Esophagus muscularis mucosa (tissue), 4 donors: ENCODE measurements at regions not wholly inside any gene's neighbourhood (a gene's known extent, or its start where the extent isn't known, plus 50 kb on each side); places are given as distances from the start of the nearest gene placed in this dataset.

Experiments
- DNase-seq: peaks from one replicate; pipeline ENCODE4 v3.0.0-alpha.2; 2017; ENCODE audit errors: extremely low spot score
- H3K27ac ChIP-seq, 4 donors: fragments of 200-600 bp; sonication (generic); replicated peaks in 1 of 4; 1 replicate in 3 of 4; 2 replicates in 1 of 4; pipeline ENCODE4 v1.5.1; 2016 to 2019; ENCODE audit warnings: mild to moderate bottlenecking in 1 of 4
- H3K27me3 ChIP-seq, 4 donors: fragments of 200-600 bp; sonication (generic); one replicate each; pipeline versions ENCODE4 v1.5.1 to v1.6.0; 2016 to 2019
- H3K36me3 ChIP-seq, 4 donors: fragments of 200-600 bp; sonication (generic); one replicate each; pipeline ENCODE4 v1.5.1; 2016 to 2019
- H3K4me1 ChIP-seq, 4 donors: fragments of 200-600 bp; sonication (generic); one replicate each; pipeline ENCODE4 v1.5.1; 2016 to 2019
- H3K4me3 ChIP-seq, 4 donors: fragments of 200-600 bp; sonication (generic); 1 replicate in 2 of 4; 2 replicates in 2 of 4; pipeline ENCODE4 v1.5.1; 2016 to 2019; ENCODE audit warnings: mild to moderate bottlenecking in 4 of 4, moderate library complexity in 1 of 4
- H3K9me3 ChIP-seq, 4 donors: fragments of 200-600 bp; sonication (generic); 1 replicate in 3 of 4; 2 replicates in 1 of 4; pipeline ENCODE4 v1.5.1; 2016 to 2019
- EP300 ChIP-seq: sonication (generic); formaldehyde crosslinking; IDR thresholded peaks from one replicate; pipeline ENCODE4 v1.6.1; 2017; ENCODE audit warnings: antibody characterized with exemption
- POLR2A ChIP-seq: fragments of 450-650 bp; IDR thresholded peaks from one replicate; pipeline ENCODE4 v1.6.1; 2017; ENCODE audit warnings: antibody characterized with exemption, moderate library complexity, mild to moderate bottlenecking, low read depth
- POLR2AphosphoS5 ChIP-seq, 2 donors: sonication (generic); formaldehyde crosslinking; IDR thresholded peaks; one replicate each; pipeline ENCODE4 v1.6.1; 2017; ENCODE audit warnings: antibody characterized with exemption in 2 of 2
- WGBS: methylation state at CpG from one replicate; pipeline ENCODE4 v1.1.5; 2018; 5-methylcytosine and 5-hydroxymethylcytosine counted together
- intact Hi-C: fragments of 100-400 bp; cut with DNase I; formaldehyde crosslinking; loops from one replicate; pipeline ENCODE4 v1.15.1; 2023
- TF ChIP-seq, protein P1 (sequence below), 3 experiments: fragments of 200-600 bp in 2 of 3; fragments of 450-650 bp in 1 of 3; sonication (generic) in 2 of 3; IDR thresholded peaks; one replicate each; pipeline ENCODE4 v1.5.1; 2017 to 2019; ENCODE audit warnings: antibody characterized with exemption in 3 of 3, mild to moderate bottlenecking in 2 of 3, moderate library complexity in 1 of 3

DNA sequence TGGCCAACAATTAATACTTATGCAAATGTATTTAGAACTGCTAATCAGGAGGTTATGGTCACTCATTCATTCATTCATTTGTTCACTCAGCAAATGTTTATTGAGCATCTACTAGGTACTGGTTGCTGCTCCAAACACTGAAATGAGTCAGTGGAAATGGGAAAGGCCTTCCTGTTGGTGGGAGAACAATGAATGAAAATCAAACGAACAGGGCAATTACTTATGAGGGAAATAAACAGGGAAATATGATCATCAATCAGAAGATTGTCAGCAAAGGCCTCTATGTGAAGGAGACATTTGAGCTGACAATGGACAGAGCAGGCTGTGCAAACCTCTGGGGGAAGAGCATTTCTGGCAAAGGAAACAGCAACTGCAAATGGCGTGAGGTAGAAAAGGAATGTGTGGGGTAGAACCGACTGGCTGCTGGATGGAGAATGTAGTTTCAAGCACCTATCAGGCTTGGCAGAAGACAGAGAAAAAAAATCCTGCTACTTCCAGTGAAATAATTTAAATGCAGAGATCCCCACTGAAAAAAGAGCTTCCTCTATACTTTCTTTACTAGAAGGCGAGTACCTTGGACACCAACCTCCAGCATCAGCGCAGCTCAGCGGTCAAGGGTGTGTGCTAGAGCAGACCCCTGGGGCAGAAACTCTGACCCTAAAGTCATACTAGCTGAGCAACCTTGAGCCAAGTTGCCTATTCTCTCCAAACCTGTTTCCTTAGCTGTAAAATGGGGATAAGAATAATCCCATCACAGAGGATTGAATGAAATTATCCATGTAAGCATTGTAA is 108.8 kb upstream of the EEPD1 start:
- peaks cover 30 to 45% (median 42%) of the 10 kb centered on the region in 4 donors for H3K4me1 ChIP-seq

GRCh38 chr7:36045326-36045725 is 107.7 kb upstream of the EEPD1 start:
- DNase-seq: no peak
- Histone ChIP-seq H3K27me3 (no peaks in the 10 kb centered on the region), H3K4me3 (no peak overlapping the region), H3K27ac (peak overlapping the region; percentile 11 to 35 (median 27)), H3K36me3 (no peaks in the 10 kb centered on the region), H3K4me1 (peaks cover 31 to 45% (median 42%) of the 10 kb centered on the region in 4 donors), H3K9me3 (no peaks in the 10 kb centered on the region)
- no peak for TF ChIP-seq EP300
- TF ChIP-seq POLR2AphosphoS5 (IDR thresholded peaks at IDR 0.05): peak; percentile 28 to 46
- intact Hi-C loops: no loop called here
- 68% methylated on average over 2 of the region's 2 CpGs for WGBS

More for the DNA sequence above, 108.8 kb upstream of the EEPD1 start:
- no peaks in the 10 kb centered on the region for H3K36me3 ChIP-seq
- H3K27me3 ChIP-seq: no peaks in the 10 kb centered on the region
- WGBS: 78% methylated on average over 6 of the region's 6 CpGs
- DNase-seq: no peak
- intact Hi-C loops: no loop called here
- no peak overlapping the region for H3K4me3 ChIP-seq
- no peaks in the 10 kb centered on the region for H3K9me3 ChIP-seq
- H3K27ac ChIP-seq: peak overlapping the region in 2 of 4 donors; percentile 11 to 35
- TF ChIP-seq POLR2AphosphoS5 (IDR thresholded peaks at IDR 0.05): no peak
- TF ChIP-seq, protein P1, sequence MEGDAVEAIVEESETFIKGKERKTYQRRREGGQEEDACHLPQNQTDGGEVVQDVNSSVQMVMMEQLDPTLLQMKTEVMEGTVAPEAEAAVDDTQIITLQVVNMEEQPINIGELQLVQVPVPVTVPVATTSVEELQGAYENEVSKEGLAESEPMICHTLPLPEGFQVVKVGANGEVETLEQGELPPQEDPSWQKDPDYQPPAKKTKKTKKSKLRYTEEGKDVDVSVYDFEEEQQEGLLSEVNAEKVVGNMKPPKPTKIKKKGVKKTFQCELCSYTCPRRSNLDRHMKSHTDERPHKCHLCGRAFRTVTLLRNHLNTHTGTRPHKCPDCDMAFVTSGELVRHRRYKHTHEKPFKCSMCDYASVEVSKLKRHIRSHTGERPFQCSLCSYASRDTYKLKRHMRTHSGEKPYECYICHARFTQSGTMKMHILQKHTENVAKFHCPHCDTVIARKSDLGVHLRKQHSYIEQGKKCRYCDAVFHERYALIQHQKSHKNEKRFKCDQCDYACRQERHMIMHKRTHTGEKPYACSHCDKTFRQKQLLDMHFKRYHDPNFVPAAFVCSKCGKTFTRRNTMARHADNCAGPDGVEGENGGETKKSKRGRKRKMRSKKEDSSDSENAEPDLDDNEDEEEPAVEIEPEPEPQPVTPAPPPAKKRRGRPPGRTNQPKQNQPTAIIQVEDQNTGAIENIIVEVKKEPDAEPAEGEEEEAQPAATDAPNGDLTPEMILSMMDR (IDR thresholded peaks at IDR 0.05): no peak
- TF ChIP-seq POLR2A: no peak
- TF ChIP-seq EP300: no peak

- peaks cover 31 to 45% (median 42%) of the 10 kb centered on the region in 4 donors for H3K4me1 ChIP-seq
- H3K9me3 ChIP-seq: no peaks in the 10 kb centered on the region
- TF ChIP-seq POLR2AphosphoS5 (IDR thresholded peaks at IDR 0.05) (no peak), POLR2A (no peak), EP300 (no peak)
- TF ChIP-seq, protein P1 (IDR thresholded peaks at IDR 0.05): no peak
- intact Hi-C loops: no loop called here
- H3K27ac ChIP-seq: peak overlapping the region; percentile 25 to 38 (median 32)
- no peaks in the 10 kb centered on the region for H3K36me3 ChIP-seq
- no peaks in the 10 kb centered on the region for H3K27me3 ChIP-seq
- WGBS: 79% methylated on average over 3 of the region's 3 CpGs
- DNase-seq: no peak
- H3K4me3 ChIP-seq: no peak overlapping the region
Observed at GRCh38 chr7:36045830-36046341, 107.2 kb upstream of the EEPD1 start.

DNA sequence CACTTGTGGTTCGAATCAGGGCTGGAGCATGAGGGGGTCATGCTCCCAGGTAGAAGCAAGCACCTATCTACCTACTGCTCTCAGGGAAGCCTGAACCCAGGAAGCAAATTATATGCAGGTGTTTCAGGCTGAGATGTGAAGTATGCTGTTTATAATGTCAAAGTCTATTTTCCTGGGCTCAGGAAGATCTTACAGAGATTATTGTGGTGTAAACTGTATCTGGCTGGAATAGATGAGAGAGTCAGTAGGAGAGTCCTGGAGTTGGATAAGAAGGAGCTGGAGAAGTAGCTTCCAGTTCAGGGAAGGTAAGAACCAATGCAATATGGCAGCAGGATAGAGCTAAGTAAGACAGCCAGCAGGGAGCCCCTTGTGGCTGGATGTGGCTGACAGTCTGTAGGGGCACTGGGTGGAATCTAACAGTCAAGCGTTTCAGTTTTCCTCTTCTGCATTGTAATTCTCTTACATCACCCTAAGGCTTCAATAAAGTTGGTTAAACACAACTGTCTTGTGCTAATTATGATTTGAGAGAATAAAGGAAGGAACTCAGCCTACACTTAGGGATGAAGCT is 105.9 kb upstream of the EEPD1 start:
- Histone ChIP-seq H3K27ac (peak overlapping the region in 3 of 4 donors; percentile 4 to 40 (median 38)), H3K36me3 (no peaks in the 10 kb centered on the region), H3K4me3 (no peak overlapping the region), H3K27me3 (no peaks in the 10 kb centered on the region), H3K9me3 (no peaks in the 10 kb centered on the region), H3K4me1 (peaks cover 31 to 45% (median 42%) of the 10 kb centered on the region in 4 donors)
- intact Hi-C loops: no loop called here
- TF ChIP-seq POLR2AphosphoS5 (IDR thresholded peaks at IDR 0.05): no peak
- TF ChIP-seq EP300: no peak
- no peak for TF ChIP-seq POLR2A
- TF ChIP-seq, protein P1 (IDR thresholded peaks at IDR 0.05): no peak
- WGBS: 91% methylated on average over 2 of the region's 2 CpGs
- no peak for DNase-seq

DNA sequence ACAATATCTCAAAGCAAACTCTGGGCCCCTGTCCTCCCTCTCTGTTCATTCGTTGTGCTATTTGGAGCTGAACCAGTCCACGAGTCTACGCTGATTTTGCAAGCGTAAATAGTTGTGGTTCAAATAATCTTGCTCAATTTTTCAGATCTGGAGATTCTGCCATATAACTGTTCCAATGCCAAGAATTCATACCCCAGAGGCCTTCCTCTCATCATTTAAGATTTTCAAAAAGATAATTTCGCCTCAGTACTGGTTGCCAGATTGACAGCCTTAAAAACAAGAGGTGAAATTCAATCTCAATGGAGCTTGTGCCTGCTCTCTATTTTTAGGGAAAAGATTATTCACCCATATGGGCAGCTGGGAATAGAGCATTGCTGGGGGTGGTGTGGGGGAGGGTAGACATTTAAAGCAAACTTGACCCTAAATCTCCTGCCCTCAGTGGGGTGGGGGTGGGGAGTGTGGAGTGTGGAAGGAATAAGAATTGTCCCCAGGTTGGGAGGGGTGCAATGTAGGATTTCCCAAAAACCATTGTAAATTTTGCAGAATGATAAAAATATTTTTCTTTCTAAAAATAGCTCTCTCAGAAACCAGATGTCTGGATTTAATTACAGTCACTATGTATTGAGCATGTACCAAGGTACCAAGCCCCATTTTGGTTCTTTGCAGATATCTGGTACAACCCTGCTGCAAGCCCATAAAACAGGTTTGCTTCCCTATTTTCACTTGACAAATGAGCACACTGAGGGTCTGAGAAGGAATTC is 104.7 kb upstream of the EEPD1 start:
- Histone ChIP-seq H3K9me3 (no peaks in the 10 kb centered on the region), H3K4me1 (peaks cover 31 to 45% (median 42%) of the 10 kb centered on the region in 4 donors), H3K36me3 (no peaks in the 10 kb centered on the region), H3K4me3 (no peak overlapping the region), H3K27me3 (no peaks in the 10 kb centered on the region), H3K27ac (peak overlapping the region in 1 of 4 donors; percentile 40)
- 46% methylated on average over 5 of the region's 5 CpGs for WGBS
- intact Hi-C loops: no loop called here
- TF ChIP-seq, protein P1 (IDR thresholded peaks at IDR 0.05): no peak
- TF ChIP-seq EP300 (no peak), POLR2AphosphoS5 (IDR thresholded peaks at IDR 0.05) (peak; percentile 21 to 48), POLR2A (no peak)
- DNase-seq: no peak
